ENCODE measurements at regions not wholly inside any gene's neighbourhood (a gene's known extent, or its start where the extent isn't known, plus 50 kb on each side); places are given as distances from the start of the nearest gene placed in this dataset.

DNA sequence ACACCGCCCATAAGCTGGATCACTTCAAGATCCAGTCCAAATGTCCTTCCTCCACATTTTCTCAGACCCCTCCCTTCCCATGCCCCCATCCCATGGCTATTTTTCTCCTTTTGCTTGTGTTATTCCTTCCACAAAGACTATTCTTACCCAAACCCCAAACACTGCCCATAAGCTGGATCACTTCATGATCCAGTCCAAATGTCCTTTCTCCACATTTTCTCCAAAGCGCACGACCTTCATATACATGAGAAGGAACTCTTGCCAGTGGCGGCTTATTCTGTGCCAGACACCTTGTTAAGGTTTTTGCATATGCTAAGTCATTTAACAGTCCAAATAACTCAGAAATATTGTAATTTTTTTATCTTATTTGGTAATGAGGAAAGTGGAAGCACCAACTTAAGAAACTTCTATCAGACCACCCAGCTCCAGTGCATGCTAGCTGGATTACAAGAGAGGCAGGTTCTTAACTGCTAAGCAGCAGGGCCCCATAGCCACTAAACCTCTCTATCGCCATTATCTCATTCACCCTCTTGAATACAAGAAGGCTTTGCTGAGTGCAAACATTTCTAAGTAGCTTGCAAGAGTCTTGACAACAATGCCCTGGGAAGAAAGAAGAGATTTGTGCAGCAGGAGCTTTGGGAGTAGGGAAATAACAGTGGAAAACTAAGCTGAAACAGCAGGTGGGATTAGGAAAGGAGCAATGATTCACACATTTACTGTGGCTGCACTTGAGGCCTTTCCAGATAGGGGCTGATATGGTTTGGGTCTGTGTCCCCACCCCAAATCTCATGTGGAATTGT is 428.2 kb upstream of the MAF start:
- no peak overlapping the region for H3K23ac ChIP-seq (ENCODE audit: insufficient read length, low read depth, low read length)
- H2BK15ac ChIP-seq (ENCODE audit: low read depth, low read length): no peak overlapping the region
- H2BK12ac ChIP-seq (ENCODE audit: insufficient read length, low read depth, low read length): no peak overlapping the region
- H3K56ac ChIP-seq (ENCODE audit: insufficient read length, low read depth, low read length): no peak overlapping the region
- H3K9ac ChIP-seq (ENCODE audit: extremely low read depth, insufficient read length, low read length): no peak overlapping the region
- H3K79me1 ChIP-seq (ENCODE audit: insufficient read depth, low read depth, low read length, poor library complexity, severe bottlenecking): no peaks in the 10 kb centered on the region
- H3T11ph ChIP-seq (ENCODE audit: low read length): no peak overlapping the region
- no peaks in the 10 kb centered on the region for H3K9me3 ChIP-seq (ENCODE audit: control insufficient read depth, low read depth, low read length)
- H4K8ac ChIP-seq (replicated peaks; ENCODE audit: insufficient read length, low read depth, low read length): no peak overlapping the region
- H3K27ac ChIP-seq (ENCODE audit: insufficient read length, low read depth, low read length): no peak overlapping the region
- peaks cover 18 to 27% of the 10 kb centered on the region in 2 experiments; a peak in 3 of 4 replicates for H3K4me1 Mint-ChIP-seq
- H2BK5ac ChIP-seq (ENCODE audit: insufficient read length, low read length): no peak overlapping the region
- H2AFZ ChIP-seq (ENCODE audit: low read length): no peak overlapping the region
- no peaks in the 10 kb centered on the region for H3K23me2 ChIP-seq (ENCODE audit: insufficient read length, low read depth, low read length, poor library complexity, severe bottlenecking)
- no peaks in the 10 kb centered on the region for H3K27me3 ChIP-seq (ENCODE audit: insufficient read depth, low read length)
- no peak for DNase-seq
- no peak overlapping the region for H3K18ac ChIP-seq (ENCODE audit: insufficient read length, low read depth, low read length)
- H2AK5ac ChIP-seq (ENCODE audit: insufficient read length, low read length): no peak overlapping the region
- WGBS (ENCODE audit: extremely low coverage, insufficient read length, low lambda C conversion rate): no CpG with 5 or more reads among the region's 5 CpGs
- no peak overlapping the region for H2BK20ac ChIP-seq (ENCODE audit: low read depth, low read length, poor library complexity, severe bottlenecking)
- no peak overlapping the region for H4K5ac ChIP-seq (ENCODE audit: insufficient read length, low read depth, low read length)
- TF ChIP-seq, protein P1, sequence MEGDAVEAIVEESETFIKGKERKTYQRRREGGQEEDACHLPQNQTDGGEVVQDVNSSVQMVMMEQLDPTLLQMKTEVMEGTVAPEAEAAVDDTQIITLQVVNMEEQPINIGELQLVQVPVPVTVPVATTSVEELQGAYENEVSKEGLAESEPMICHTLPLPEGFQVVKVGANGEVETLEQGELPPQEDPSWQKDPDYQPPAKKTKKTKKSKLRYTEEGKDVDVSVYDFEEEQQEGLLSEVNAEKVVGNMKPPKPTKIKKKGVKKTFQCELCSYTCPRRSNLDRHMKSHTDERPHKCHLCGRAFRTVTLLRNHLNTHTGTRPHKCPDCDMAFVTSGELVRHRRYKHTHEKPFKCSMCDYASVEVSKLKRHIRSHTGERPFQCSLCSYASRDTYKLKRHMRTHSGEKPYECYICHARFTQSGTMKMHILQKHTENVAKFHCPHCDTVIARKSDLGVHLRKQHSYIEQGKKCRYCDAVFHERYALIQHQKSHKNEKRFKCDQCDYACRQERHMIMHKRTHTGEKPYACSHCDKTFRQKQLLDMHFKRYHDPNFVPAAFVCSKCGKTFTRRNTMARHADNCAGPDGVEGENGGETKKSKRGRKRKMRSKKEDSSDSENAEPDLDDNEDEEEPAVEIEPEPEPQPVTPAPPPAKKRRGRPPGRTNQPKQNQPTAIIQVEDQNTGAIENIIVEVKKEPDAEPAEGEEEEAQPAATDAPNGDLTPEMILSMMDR (conservative IDR thresholded peaks at IDR 0.05): no peak
- peaks cover 9 to 14% of the 10 kb centered on the region in 2 experiments for H3K9me3 Mint-ChIP-seq
- no peak overlapping the region for H2BK120ac ChIP-seq (ENCODE audit: low read depth, low read length, poor library complexity, severe bottlenecking)
- no peak overlapping the region for H3K4me3 Mint-ChIP-seq
- no peak overlapping the region for H3K14ac ChIP-seq (ENCODE audit: insufficient read depth, low read length)
- H4K91ac ChIP-seq (ENCODE audit: insufficient read length, low read depth, low read length): no peak overlapping the region
- no peak overlapping the region for H3K27ac Mint-ChIP-seq
- H3K79me2 ChIP-seq (ENCODE audit: insufficient read depth, low read length): no peaks in the 10 kb centered on the region
- no peaks in the 10 kb centered on the region for H3K4me1 ChIP-seq (ENCODE audit: insufficient read depth, low read length)
- H3K4ac ChIP-seq (ENCODE audit: low read depth, low read length): no peak overlapping the region
- no peak overlapping the region for H3K4me2 ChIP-seq (ENCODE audit: insufficient read depth, insufficient read length, low read length)
- H3K27me3 Mint-ChIP-seq (ENCODE audit: low read depth): no peaks in the 10 kb centered on the region; the same call in none of the 2 replicates
- peaks cover 0 to 7% (median 0%) of the 10 kb centered on the region in 3 experiments; a peak in 2 of 7 replicates for H3K36me3 Mint-ChIP-seq (ENCODE audit: insufficient read depth in 1 of 3, low read depth in 3 of 3)
- no peaks in the 10 kb centered on the region for H4K20me1 ChIP-seq (ENCODE audit: control insufficient read depth, insufficient read depth, insufficient read length)

Measured in H9 (cell line).